ENCODE measurements at regions not wholly inside any gene's neighbourhood (a gene's known extent, or its start where the extent isn't known, plus 50 kb on each side); places are given as distances from the start of the nearest gene placed in this dataset.

DNA sequence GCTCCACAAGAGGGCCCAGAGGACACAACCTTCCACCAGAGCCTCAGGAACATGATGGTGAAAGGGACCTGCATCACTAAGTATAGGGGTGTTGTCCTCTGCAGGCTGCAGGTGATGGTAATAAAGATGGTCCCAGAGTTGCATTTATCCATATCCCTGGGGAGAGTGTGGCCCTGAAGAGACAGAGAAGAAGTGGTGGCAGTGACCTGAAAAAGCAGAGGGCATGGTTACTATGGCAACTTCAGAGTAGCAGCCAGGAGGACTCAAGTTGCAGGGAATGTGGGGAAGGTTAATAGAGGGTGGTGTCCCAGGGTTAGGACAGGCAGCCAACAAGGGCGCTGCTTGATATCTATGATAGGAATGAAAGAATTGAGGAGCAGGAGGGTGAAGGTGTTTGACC is 57.1 kb downstream of the HLA-A start:
- Mint-ChIP-seq H3K36me3 (ENCODE audit: low read depth) (no peaks in the 10 kb centered on the region), H3K27ac (no peak overlapping the region), H3K4me1 (peaks cover 17% of the 10 kb centered on the region), H3K27me3 (ENCODE audit: low read depth, poor library complexity) (peaks cover 33% of the 10 kb centered on the region), H3K4me3 (peak overlapping the region; percentile 2), H3K9me3 (no peaks in the 10 kb centered on the region)
- TF ChIP-seq, protein P1, sequence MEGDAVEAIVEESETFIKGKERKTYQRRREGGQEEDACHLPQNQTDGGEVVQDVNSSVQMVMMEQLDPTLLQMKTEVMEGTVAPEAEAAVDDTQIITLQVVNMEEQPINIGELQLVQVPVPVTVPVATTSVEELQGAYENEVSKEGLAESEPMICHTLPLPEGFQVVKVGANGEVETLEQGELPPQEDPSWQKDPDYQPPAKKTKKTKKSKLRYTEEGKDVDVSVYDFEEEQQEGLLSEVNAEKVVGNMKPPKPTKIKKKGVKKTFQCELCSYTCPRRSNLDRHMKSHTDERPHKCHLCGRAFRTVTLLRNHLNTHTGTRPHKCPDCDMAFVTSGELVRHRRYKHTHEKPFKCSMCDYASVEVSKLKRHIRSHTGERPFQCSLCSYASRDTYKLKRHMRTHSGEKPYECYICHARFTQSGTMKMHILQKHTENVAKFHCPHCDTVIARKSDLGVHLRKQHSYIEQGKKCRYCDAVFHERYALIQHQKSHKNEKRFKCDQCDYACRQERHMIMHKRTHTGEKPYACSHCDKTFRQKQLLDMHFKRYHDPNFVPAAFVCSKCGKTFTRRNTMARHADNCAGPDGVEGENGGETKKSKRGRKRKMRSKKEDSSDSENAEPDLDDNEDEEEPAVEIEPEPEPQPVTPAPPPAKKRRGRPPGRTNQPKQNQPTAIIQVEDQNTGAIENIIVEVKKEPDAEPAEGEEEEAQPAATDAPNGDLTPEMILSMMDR (IDR thresholded peaks at IDR 0.05), result no peak
- no peak for DNase-seq

DNA sequence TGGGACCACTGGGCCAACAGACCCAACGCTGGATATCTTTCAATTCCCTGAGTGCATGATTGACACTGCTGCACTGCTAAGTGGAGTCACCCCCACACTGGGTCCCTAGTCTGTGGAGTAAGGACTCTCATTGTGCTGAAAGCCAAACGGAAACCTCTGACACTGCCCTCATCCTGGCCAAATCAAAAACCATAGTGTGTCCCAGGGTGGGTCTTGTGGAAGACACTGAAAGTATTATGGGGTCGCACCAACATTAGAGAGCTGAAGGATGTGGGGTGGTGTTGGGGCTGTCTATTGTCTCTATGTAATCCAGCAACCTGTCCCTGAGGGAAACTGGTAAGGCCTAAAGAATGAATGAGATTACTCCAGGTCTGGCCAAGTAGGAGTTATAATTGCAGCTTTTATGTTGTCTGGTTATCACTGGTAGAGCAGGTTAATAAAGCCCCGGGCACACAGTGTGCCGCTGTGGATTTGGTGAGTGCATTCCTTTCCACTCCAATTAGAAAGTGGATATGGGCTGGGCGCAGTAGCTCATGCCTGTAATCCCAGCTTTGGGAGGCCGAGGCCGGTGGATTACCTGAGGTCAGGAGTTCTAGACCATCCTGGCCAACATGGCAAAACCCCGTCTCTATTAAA is 57.9 kb downstream of the HLA-A start:
- no peaks in the 10 kb centered on the region for H3K9me3 Mint-ChIP-seq
- no peaks in the 10 kb centered on the region for H3K36me3 Mint-ChIP-seq (ENCODE audit: low read depth)
- H3K27ac Mint-ChIP-seq, result no peak overlapping the region
- H3K4me3 Mint-ChIP-seq, result no peak overlapping the region
- H3K4me1 Mint-ChIP-seq, result peaks cover 17% of the 10 kb centered on the region
- DNase-seq, result no peak
- peaks cover 41% of the 10 kb centered on the region for H3K27me3 Mint-ChIP-seq (ENCODE audit: low read depth, poor library complexity)
- TF ChIP-seq, protein P1 (IDR thresholded peaks at IDR 0.05), result no peak

DNA sequence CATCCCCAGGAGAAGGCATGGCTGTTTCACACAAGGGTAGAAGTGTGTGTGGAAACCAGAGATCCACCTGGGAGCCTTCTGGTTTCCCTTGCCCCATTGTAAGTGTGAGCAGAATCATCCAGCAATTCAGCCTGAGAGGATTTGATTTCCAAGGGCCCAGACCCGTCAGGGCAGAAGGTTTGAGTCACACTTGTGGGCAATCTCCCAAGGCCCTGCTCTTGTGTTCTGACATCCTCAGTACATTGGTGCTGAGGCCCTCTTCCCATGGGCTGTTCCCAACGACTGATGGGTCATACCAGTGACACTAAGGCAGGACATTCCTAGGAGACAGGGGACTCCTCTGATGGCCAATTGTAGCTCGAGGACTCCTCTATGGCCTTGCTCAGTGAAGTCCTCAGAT is 58.2 kb upstream of the POLR1H start:
- Mint-ChIP-seq H3K27ac (no peak overlapping the region), H3K4me3 (no peak overlapping the region), H3K36me3 (ENCODE audit: low read depth) (no peaks in the 10 kb centered on the region), H3K4me1 (peaks cover 35% of the 10 kb centered on the region), H3K9me3 (no peaks in the 10 kb centered on the region), H3K27me3 (ENCODE audit: low read depth, poor library complexity) (peaks cover 67% of the 10 kb centered on the region)
- DNase-seq, result no peak
- TF ChIP-seq, protein P1 (IDR thresholded peaks at IDR 0.05), result no peak

DNA sequence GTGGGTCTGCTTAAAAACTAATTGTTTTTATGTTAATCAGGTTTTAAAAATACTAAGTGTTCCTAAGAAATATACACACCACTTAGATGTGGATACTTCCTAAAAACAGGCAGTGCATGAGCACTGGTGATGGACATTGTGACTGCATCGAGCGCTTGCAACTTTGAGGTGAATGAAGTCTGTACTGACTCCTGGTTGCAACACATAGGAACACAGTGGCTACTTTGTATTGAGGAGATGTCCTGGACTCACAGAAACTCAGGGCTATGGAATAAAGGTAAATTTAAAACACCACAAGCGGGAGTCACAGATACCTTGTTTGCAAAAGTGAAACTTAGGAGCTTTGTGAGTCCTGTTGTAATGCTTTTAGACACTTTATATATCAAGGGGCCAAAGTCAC is 55.6 kb upstream of the POLR1H start:
- H3K9me3 Mint-ChIP-seq, result no peaks in the 10 kb centered on the region
- peaks cover 82% of the 10 kb centered on the region for H3K27me3 Mint-ChIP-seq (ENCODE audit: low read depth, poor library complexity)
- H3K27ac Mint-ChIP-seq, result no peak overlapping the region
- H3K4me1 Mint-ChIP-seq, result peaks cover 19% of the 10 kb centered on the region
- H3K36me3 Mint-ChIP-seq (ENCODE audit: low read depth), result peaks cover 18% of the 10 kb centered on the region
- TF ChIP-seq, protein P1 (IDR thresholded peaks at IDR 0.05), result no peak
- H3K4me3 Mint-ChIP-seq, result peak overlapping the region; percentile 74
- DNase-seq, result no peak

DNA sequence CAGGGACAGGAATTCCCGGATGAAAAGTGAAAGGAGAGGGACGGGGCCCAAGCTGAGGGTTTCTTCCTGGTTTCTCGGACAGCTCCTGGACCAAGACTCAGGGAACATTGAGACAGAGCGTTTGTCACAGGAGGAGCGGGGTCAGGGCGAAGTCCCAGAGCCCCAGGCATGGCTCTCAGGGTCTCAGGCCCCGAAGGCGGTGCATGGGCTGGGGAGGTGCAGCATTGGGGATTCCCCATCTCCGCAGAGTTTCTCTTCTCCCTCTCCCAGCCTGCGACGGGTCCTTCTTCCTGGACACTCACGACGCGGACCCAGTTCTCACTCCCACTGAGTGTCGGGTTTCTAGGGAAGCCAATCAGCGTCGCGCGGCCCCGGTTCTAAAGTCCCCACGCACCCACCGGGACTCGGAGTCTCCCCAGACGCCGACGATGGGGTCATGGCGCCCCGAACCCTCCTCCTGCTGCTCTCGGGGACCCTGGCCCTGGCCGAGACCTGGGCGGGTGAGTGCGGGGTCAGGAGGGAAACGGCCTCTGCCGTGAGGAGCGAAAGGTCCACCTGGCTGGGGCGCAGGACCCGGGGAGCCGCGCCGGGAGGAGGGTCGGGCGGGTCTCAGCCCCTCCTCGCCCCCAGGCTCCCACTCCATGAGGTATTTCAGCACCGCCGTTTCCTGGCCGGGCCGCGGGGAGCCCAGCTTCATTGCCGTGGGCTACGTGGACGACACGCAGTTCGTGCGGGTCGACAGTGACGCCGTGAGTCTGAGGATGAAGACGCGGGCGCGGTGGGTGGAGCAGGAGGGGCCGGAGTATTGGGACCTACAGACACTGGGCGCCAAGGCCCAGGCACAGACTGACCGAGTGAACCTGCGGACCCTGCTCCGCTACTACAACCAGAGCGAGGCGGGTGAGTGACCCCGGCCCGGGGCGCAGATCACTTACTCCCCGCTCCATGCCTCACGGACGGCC is 54.6 kb upstream of the POLR1H start:
- TF ChIP-seq, protein P1 (IDR thresholded peaks at IDR 0.05), result no peak
- peaks cover 84% of the 10 kb centered on the region for H3K27me3 Mint-ChIP-seq (ENCODE audit: low read depth, poor library complexity)
- H3K36me3 Mint-ChIP-seq (ENCODE audit: low read depth), result peaks cover 25% of the 10 kb centered on the region
- peak overlapping the region; percentile 74 for H3K4me3 Mint-ChIP-seq
- no peaks in the 10 kb centered on the region for H3K9me3 Mint-ChIP-seq
- peaks cover 19% of the 10 kb centered on the region for H3K4me1 Mint-ChIP-seq
- no peak overlapping the region for H3K27ac Mint-ChIP-seq
- DNase-seq, result peak; percentile 33
